Activated CD8-positive, alpha-beta T cell treated with anti-CD3 and anti-CD28 coated beads for 36 hours (primary cell): ENCODE measurements at regions not wholly inside any gene's neighbourhood (a gene's known extent, or its start where the extent isn't known, plus 50 kb on each side); places are given as distances from the start of the nearest gene placed in this dataset.

Experiments
- ATAC-seq: fragments of 200-7000 bp; cut with Tn5 transposase; one replicate; pipeline ENCODE4 v1.10.0; 2021; ENCODE audit warnings: mild to moderate bottlenecking, moderate library complexity
- CTCF ChIA-PET: fragments of 350-600 bp; sonication (Branson Sonifier 250); formaldehyde crosslinking; loops from one replicate; lab custom pipeline; 2021; ENCODE audit warnings: antibody characterized with exemption; lab: Charles Lee
- POLR2A ChIA-PET: fragments of 350-600 bp; sonication (Branson Sonifier 250); formaldehyde crosslinking; loops from one replicate; lab custom pipeline; 2021; ENCODE audit warnings: antibody characterized with exemption; lab: Charles Lee
- DNase-seq: peaks from one replicate; pipeline ENCODE4 v3.0.0-alpha.2; 2020
- H3K27ac Mint-ChIP-seq: one replicate; pipeline ENCODE4 v1.8.0; 2021; ENCODE audit warnings: mild to moderate bottlenecking, mixed read lengths
- H3K27me3 Mint-ChIP-seq: one replicate; pipeline ENCODE4 v1.8.0; 2021; ENCODE audit warnings: mixed read lengths
- H3K36me3 Mint-ChIP-seq: one replicate; pipeline ENCODE4 v1.8.0; 2021; ENCODE audit warnings: low read depth, mixed read lengths
- H3K4me1 Mint-ChIP-seq: one replicate; pipeline ENCODE4 v1.8.0; 2021; ENCODE audit warnings: low read depth, mixed read lengths
- H3K4me3 Mint-ChIP-seq: one replicate; pipeline ENCODE4 v1.8.0; 2021; ENCODE audit warnings: mild to moderate bottlenecking, moderate library complexity, mixed read lengths
- H3K9me3 Mint-ChIP-seq: one replicate; pipeline ENCODE4 v1.8.0; 2021; ENCODE audit warnings: mixed read lengths
- CTCF ChIP-seq: fragments of 200-600 bp; IDR thresholded peaks from one replicate; pipeline ENCODE4 v1.8.0; 2022; ENCODE audit warnings: antibody characterized with exemption, mild to moderate bottlenecking
- intact Hi-C: fragments of 100-400 bp; cut with micrococcal nuclease; formaldehyde crosslinking; loops from one replicate; pipeline ENCODE4 v1.10.0; 2022

DNA sequence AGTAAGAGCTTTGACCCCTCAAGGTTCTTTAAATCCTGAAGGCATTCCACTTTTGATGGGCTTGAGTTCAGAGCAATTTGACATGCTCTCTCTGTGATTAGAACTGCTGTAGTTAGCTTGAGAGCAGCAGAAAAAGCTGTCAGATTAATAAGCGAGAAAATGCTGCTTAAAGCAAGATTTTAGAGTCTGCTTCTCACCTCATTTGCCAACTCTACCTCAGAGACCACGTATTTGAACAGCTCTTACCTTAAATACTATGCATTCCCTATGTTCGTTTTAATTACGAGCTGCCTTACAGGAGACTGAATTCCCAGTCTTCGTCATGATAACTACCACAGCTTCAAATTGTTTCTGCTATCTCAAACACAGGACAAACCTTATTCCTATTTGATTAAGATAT lies 253.4 kb downstream of the SLITRK6 start:
- no peaks in the 10 kb centered on the region for H3K36me3 Mint-ChIP-seq
- H3K27ac Mint-ChIP-seq: no peak overlapping the region
- no peak for TF ChIP-seq CTCF
- intact Hi-C loops: no loop called here
- no peak for ATAC-seq
- DNase-seq: no peak
- no peaks in the 10 kb centered on the region for H3K27me3 Mint-ChIP-seq
- no peak overlapping the region for H3K4me3 Mint-ChIP-seq
- ChIA-PET CTCF (no interaction called here), POLR2A (no interaction called here)
- no peaks in the 10 kb centered on the region for H3K9me3 Mint-ChIP-seq
- H3K4me1 Mint-ChIP-seq: peaks cover 16% of the 10 kb centered on the region

GRCh38 chr13:85544756-85545155 lies 254.5 kb downstream of the SLITRK6 start:
- TF ChIP-seq CTCF: no peak
- Mint-ChIP-seq H3K4me1 (peaks cover 16% of the 10 kb centered on the region), H3K9me3 (no peaks in the 10 kb centered on the region), H3K27me3 (no peaks in the 10 kb centered on the region), H3K27ac (no peak overlapping the region), H3K36me3 (no peaks in the 10 kb centered on the region), H3K4me3 (no peak overlapping the region)
- intact Hi-C loops: no loop called here
- POLR2A ChIA-PET: no interaction called here
- ATAC-seq (no peak), DNase-seq (no peak)
- CTCF ChIA-PET: no interaction called here

DNA sequence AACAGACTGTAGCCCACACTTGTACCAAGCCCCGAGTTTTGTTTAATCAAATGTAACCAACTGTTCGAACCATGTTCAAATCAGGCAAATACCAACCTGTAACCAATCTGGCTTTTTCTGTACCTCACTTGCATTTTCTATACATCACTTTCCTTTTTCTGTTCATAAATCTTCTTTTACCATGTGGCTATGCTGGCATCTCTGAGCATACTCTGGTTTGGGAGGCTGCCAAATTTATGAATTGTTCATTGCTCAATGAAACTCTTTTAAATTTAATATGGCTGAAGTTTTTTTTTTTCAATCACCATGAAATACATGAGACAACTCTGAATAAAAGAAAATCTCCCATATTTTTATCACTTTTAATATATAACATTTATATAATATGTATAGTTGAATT lies 256.1 kb downstream of the SLITRK6 start:
- POLR2A ChIA-PET: no interaction called here
- no peaks in the 10 kb centered on the region for H3K36me3 Mint-ChIP-seq
- ATAC-seq: no peak

GRCh38 chr13:85541476-85541875 lies 257.7 kb downstream of the SLITRK6 start:
- no peak overlapping the region for H3K27ac Mint-ChIP-seq
- intact Hi-C loops: no loop called here
- H3K36me3 Mint-ChIP-seq: no peaks in the 10 kb centered on the region
- TF ChIP-seq CTCF: no peak
- H3K27me3 Mint-ChIP-seq: no peaks in the 10 kb centered on the region
- peaks cover 16% of the 10 kb centered on the region for H3K4me1 Mint-ChIP-seq
- DNase-seq (peak; percentile 8), ATAC-seq (peak; percentile 58)
- POLR2A ChIA-PET: no interaction called here
- no peak overlapping the region for H3K4me3 Mint-ChIP-seq
- CTCF ChIA-PET: no interaction called here
- H3K9me3 Mint-ChIP-seq: no peaks in the 10 kb centered on the region

More for the DNA sequence above, 256.1 kb downstream of the SLITRK6 start:
- CTCF ChIA-PET: no interaction called here
- no peaks in the 10 kb centered on the region for H3K27me3 Mint-ChIP-seq
- H3K4me3 Mint-ChIP-seq: no peak overlapping the region
- H3K27ac Mint-ChIP-seq: no peak overlapping the region
- H3K4me1 Mint-ChIP-seq: peaks cover 16% of the 10 kb centered on the region
- DNase-seq: no peak
- no peaks in the 10 kb centered on the region for H3K9me3 Mint-ChIP-seq
- intact Hi-C loops: no loop called here
- TF ChIP-seq CTCF: no peak

GRCh38 chr13:85538957-85539356 lies 260.3 kb downstream of the SLITRK6 start:
- no peak overlapping the region for H3K4me3 Mint-ChIP-seq
- CTCF ChIA-PET: no interaction called here

More at GRCh38 chr13:85538957-85539356, 260.3 kb downstream of the SLITRK6 start:
- POLR2A ChIA-PET: no interaction called here
- no peak overlapping the region for H3K27ac Mint-ChIP-seq
- H3K27me3 Mint-ChIP-seq: no peaks in the 10 kb centered on the region
- H3K4me1 Mint-ChIP-seq: peaks cover 13% of the 10 kb centered on the region
- ATAC-seq (no peak), DNase-seq (no peak)
- no peak for TF ChIP-seq CTCF
- intact Hi-C loops: no loop called here
- H3K36me3 Mint-ChIP-seq: no peaks in the 10 kb centered on the region
- no peaks in the 10 kb centered on the region for H3K9me3 Mint-ChIP-seq
